H9 (cell line): ENCODE measurements at regions not wholly inside any gene's neighbourhood (a gene's known extent, or its start where the extent isn't known, plus 50 kb on each side); places are given as distances from the start of the nearest gene placed in this dataset.

Experiments used
- DNase-seq: peaks from one replicate; pipeline ENCODE4 v3.0.0-alpha.2; 2017
- H2AFZ ChIP-seq: one replicate; pipeline ENCODE4 v1.6.1; 2013; ENCODE audit warnings: mild to moderate bottlenecking, low read length, control low read depth, moderate library complexity
- H2AK5ac ChIP-seq: 2 replicates; pipeline ENCODE4 v1.6.1; 2013; ENCODE audit warnings: low read length, control low read depth, mixed read lengths; ENCODE audit not compliant: insufficient read length
- H2BK120ac ChIP-seq: one replicate; pipeline ENCODE4 v1.6.1; 2013; ENCODE audit warnings: low read depth, mild to moderate bottlenecking, low read length, control low read depth, inconsistent platforms; ENCODE audit not compliant: poor library complexity, severe bottlenecking
- H2BK12ac ChIP-seq: 2 replicates; pipeline ENCODE4 v1.6.1; 2013; ENCODE audit warnings: low read length, control low read depth, mixed read lengths, low read depth; ENCODE audit not compliant: insufficient read length
- H2BK15ac ChIP-seq: 2 replicates; pipeline ENCODE4 v1.6.1; 2013; ENCODE audit warnings: low read depth, low read length, control low read depth
- H2BK20ac ChIP-seq: one replicate; pipeline ENCODE4 v1.6.1; 2013; ENCODE audit warnings: low read depth, mild to moderate bottlenecking, low read length, control low read depth, inconsistent platforms; ENCODE audit not compliant: poor library complexity, severe bottlenecking
- H2BK5ac ChIP-seq: 2 replicates; pipeline ENCODE4 v1.6.1; 2013; ENCODE audit warnings: low read length, control low read depth, mixed read lengths; ENCODE audit not compliant: insufficient read length
- H3K14ac ChIP-seq: 2 replicates; pipeline ENCODE4 v1.6.1; 2013; ENCODE audit warnings: low read length, control low read depth; ENCODE audit not compliant: insufficient read depth
- H3K18ac ChIP-seq: 2 replicates; pipeline ENCODE4 v1.6.1; 2013; ENCODE audit warnings: low read depth, mild to moderate bottlenecking, mixed read lengths, low read length, control low read depth; ENCODE audit not compliant: insufficient read length
- H3K23ac ChIP-seq: 2 replicates; pipeline ENCODE4 v1.6.1; 2013; ENCODE audit warnings: low read length, control low read depth, mixed read lengths, low read depth; ENCODE audit not compliant: insufficient read length
- H3K23me2 ChIP-seq: 2 replicates; pipeline ENCODE4 v1.6.1; 2013; ENCODE audit warnings: low read depth, mild to moderate bottlenecking, mixed read lengths, low read length, control low read depth; ENCODE audit not compliant: insufficient read length, poor library complexity, severe bottlenecking
- H3K27ac ChIP-seq: 2 replicates; pipeline ENCODE4 v1.5.1; 2013; ENCODE audit warnings: low read length, control low read depth, mixed read lengths, low read depth; ENCODE audit not compliant: insufficient read length
- H3K27me3 ChIP-seq: 2 replicates; pipeline ENCODE4 v1.6.1; 2013; ENCODE audit warnings: low read length, control low read depth, inconsistent platforms; ENCODE audit not compliant: insufficient read depth
- H3K4ac ChIP-seq: 2 replicates; pipeline ENCODE4 v1.6.1; 2013; ENCODE audit warnings: low read depth, mild to moderate bottlenecking, control low read depth, inconsistent platforms, low read length, moderate library complexity
- H3K4me1 ChIP-seq: 2 replicates; pipeline ENCODE4 v1.6.1; 2013; ENCODE audit warnings: low read length, control low read depth, inconsistent platforms; ENCODE audit not compliant: insufficient read depth
- H3K4me2 ChIP-seq: 2 replicates; pipeline ENCODE4 v1.6.1; 2013; ENCODE audit warnings: low read length, control low read depth, mixed read lengths; ENCODE audit not compliant: insufficient read length, insufficient read depth
- H3K56ac ChIP-seq: 2 replicates; pipeline ENCODE4 v1.6.1; 2013; ENCODE audit warnings: low read depth, mild to moderate bottlenecking, mixed read lengths, low read length, control low read depth; ENCODE audit not compliant: insufficient read length
- H3K79me1 ChIP-seq: 2 replicates; pipeline ENCODE4 v1.6.1; 2013; ENCODE audit warnings: low read depth, mild to moderate bottlenecking, moderate library complexity, low read length, control low read depth, inconsistent platforms; ENCODE audit not compliant: insufficient read depth, poor library complexity, severe bottlenecking
- H3K79me2 ChIP-seq: 2 replicates; pipeline ENCODE4 v1.6.1; 2013; ENCODE audit warnings: low read length, control low read depth, inconsistent platforms; ENCODE audit not compliant: insufficient read depth
- H3K9ac ChIP-seq: 2 replicates; pipeline ENCODE4 v1.6.1; 2013; ENCODE audit warnings: low read length, control low read depth, mixed read lengths; ENCODE audit not compliant: insufficient read length; ENCODE audit errors: extremely low read depth
- H3K9me3 ChIP-seq: one replicate; pipeline ENCODE4 v1.6.1; 2013; ENCODE audit warnings: low read depth, low read length, inconsistent platforms; ENCODE audit not compliant: control insufficient read depth
- H3T11ph ChIP-seq: one replicate; pipeline ENCODE4 v1.6.1; 2013; ENCODE audit warnings: mild to moderate bottlenecking, low read length, control low read depth, inconsistent platforms
- H4K20me1 ChIP-seq: one replicate; pipeline ENCODE4 v1.6.1; 2013; ENCODE audit not compliant: control insufficient read depth, insufficient read length, insufficient read depth
- H4K5ac ChIP-seq: 2 replicates; pipeline ENCODE4 v1.6.1; 2013; ENCODE audit warnings: low read depth, mild to moderate bottlenecking, mixed read lengths, low read length, control low read depth; ENCODE audit not compliant: insufficient read length
- H4K8ac ChIP-seq: replicated peaks from 2 replicates; pipeline ENCODE4 v1.6.1; 2013; ENCODE audit warnings: low read length, control low read depth, mixed read lengths, low read depth; ENCODE audit not compliant: insufficient read length
- H4K91ac ChIP-seq: 2 replicates; pipeline ENCODE4 v1.6.1; 2013; ENCODE audit warnings: low read depth, mild to moderate bottlenecking, moderate library complexity, mixed read lengths, low read length, control low read depth; ENCODE audit not compliant: insufficient read length
- H3K27ac Mint-ChIP-seq, 3 experiments: 2 replicates in 2 of 3; 3 replicates in 1 of 3; pipeline ENCODE4 v1.8.0; 2020 to 2021; ENCODE audit warnings: mixed read lengths in 3 of 3, mild to moderate bottlenecking in 1 of 3, moderate library complexity in 1 of 3
- H3K27me3 Mint-ChIP-seq: 2 replicates; pipeline ENCODE4 v1.8.0; 2021; ENCODE audit warnings: low read depth, mild to moderate bottlenecking, moderate library complexity, mixed read lengths
- H3K36me3 Mint-ChIP-seq, 3 experiments: 2 replicates in 2 of 3; 3 replicates in 1 of 3; pipeline ENCODE4 v1.8.0; 2020 to 2021; ENCODE audit warnings: low read depth in 3 of 3, mixed read lengths in 3 of 3; ENCODE audit not compliant: insufficient read depth in 1 of 3
- H3K4me1 Mint-ChIP-seq, 2 experiments: 2 replicates each; pipeline ENCODE4 v1.8.0; 2020; ENCODE audit warnings: mixed read lengths in 2 of 2
- H3K4me3 Mint-ChIP-seq, 2 experiments: 2 replicates in 1 of 2; 3 replicates in 1 of 2; pipeline ENCODE4 v1.8.0; 2020 to 2021; ENCODE audit warnings: mild to moderate bottlenecking in 2 of 2, mixed read lengths in 2 of 2, moderate library complexity in 1 of 2
- H3K9me3 Mint-ChIP-seq, 2 experiments: 2 replicates in 1 of 2; 3 replicates in 1 of 2; pipeline ENCODE4 v1.8.0; 2020; ENCODE audit warnings: mild to moderate bottlenecking in 2 of 2, mixed read lengths in 2 of 2, moderate library complexity in 1 of 2
- WGBS: extraction: QIAGEN DNeasy Blood & Tissue Kit; methylation state at CpG from one replicate; pipeline ENCODE4 v1.1.7; 2013; ENCODE audit warnings: missing lambda C conversion rate, low lambda C conversion rate, mixed read lengths; ENCODE audit not compliant: insufficient read length; ENCODE audit errors: extremely low coverage; 5-methylcytosine and 5-hydroxymethylcytosine counted together
- TF ChIP-seq, protein P1 (sequence below): fragments of 200-600 bp; sonication (generic); conservative IDR thresholded peaks from 3 replicates; pipeline ENCODE4 v1.8.0; 2021; ENCODE audit warnings: antibody characterized with exemption, mild to moderate bottlenecking

DNA sequence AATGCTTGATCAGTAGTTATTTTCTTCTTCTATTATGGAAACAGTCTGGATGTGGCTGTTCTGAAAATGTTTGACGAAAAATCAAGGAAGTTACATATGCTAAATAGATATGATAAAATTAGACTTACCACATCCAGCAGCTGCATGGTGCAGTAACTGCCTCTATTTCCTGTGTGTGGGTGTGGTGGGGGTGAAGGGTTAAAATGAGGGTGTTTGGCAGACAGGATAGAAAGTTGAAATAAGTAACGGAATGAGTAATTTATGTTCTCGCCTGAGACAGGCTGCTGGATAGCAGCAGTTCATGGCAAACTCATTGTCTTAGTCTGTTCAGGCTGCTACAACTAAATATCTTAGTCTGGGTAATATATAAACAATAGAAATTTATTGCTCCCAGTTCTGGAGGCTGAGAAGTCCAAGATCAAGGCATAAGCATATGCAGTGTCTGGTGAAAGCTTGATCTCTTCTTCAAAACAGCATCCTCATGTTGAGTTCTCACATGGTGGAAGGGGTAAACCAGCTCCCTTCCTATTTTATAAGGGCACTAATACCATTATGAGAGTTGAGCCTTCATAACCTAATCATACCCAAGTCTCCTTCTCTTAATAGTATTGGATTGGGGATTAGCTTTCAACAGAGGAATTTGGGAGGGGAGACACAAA is 1248.9 kb downstream of the SLITRK5 start:
- TF ChIP-seq, protein P1, sequence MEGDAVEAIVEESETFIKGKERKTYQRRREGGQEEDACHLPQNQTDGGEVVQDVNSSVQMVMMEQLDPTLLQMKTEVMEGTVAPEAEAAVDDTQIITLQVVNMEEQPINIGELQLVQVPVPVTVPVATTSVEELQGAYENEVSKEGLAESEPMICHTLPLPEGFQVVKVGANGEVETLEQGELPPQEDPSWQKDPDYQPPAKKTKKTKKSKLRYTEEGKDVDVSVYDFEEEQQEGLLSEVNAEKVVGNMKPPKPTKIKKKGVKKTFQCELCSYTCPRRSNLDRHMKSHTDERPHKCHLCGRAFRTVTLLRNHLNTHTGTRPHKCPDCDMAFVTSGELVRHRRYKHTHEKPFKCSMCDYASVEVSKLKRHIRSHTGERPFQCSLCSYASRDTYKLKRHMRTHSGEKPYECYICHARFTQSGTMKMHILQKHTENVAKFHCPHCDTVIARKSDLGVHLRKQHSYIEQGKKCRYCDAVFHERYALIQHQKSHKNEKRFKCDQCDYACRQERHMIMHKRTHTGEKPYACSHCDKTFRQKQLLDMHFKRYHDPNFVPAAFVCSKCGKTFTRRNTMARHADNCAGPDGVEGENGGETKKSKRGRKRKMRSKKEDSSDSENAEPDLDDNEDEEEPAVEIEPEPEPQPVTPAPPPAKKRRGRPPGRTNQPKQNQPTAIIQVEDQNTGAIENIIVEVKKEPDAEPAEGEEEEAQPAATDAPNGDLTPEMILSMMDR = no peak
- Histone ChIP-seq H3K79me2 (no peaks in the 10 kb centered on the region), H3K27ac (no peak overlapping the region), H2BK20ac (no peak overlapping the region), H2BK120ac (no peak overlapping the region), H3K9ac (no peak overlapping the region), H3K23ac (no peak overlapping the region), H4K8ac (no peak overlapping the region), H2BK5ac (no peak overlapping the region), H3K4me2 (no peak overlapping the region), H3T11ph (no peak overlapping the region), H2BK15ac (no peak overlapping the region), H3K23me2 (no peaks in the 10 kb centered on the region), H3K18ac (no peak overlapping the region), H3K4me1 (no peaks in the 10 kb centered on the region), H2AFZ (no peak overlapping the region), H3K4ac (no peak overlapping the region), H4K91ac (no peak overlapping the region), H3K14ac (no peak overlapping the region), H2AK5ac (no peak overlapping the region), H3K9me3 (no peaks in the 10 kb centered on the region), H4K5ac (no peak overlapping the region), H3K27me3 (no peaks in the 10 kb centered on the region), H4K20me1 (no peaks in the 10 kb centered on the region), H3K79me1 (no peaks in the 10 kb centered on the region), H2BK12ac (no peak overlapping the region), H3K56ac (no peak overlapping the region)
- Mint-ChIP-seq H3K36me3 (no peaks in the 10 kb centered on the region), H3K27me3 (no peaks in the 10 kb centered on the region), H3K4me3 (no peak overlapping the region), H3K27ac (no peak overlapping the region), H3K4me1 (no peaks in the 10 kb centered on the region), H3K9me3 (no peaks in the 10 kb centered on the region; a peak in 1 of 5 replicates)
- no CpG with 5 or more reads among the region's 3 CpGs for WGBS
- DNase-seq = no peak
